ENCODE measurements at regions not wholly inside any gene's neighbourhood (a gene's known extent, or its start where the extent isn't known, plus 50 kb on each side); places are given as distances from the start of the nearest gene placed in this dataset.
"Not testable (repeated sequence)": the region's sequence is repeated elsewhere in the genome, so short reads cannot be mapped to it uniquely, and the experiment has no call there.

GRCh38 chr11:106152013-106152412 lies 74.6 kb downstream of the AASDHPPT start:
- Mint-ChIP-seq H3K36me3 (no peaks in the 10 kb centered on the region), H3K9me3 (no peaks in the 10 kb centered on the region), H3K27ac (no peak overlapping the region), H3K4me3 (no peak overlapping the region), H3K4me1 (no peaks in the 10 kb centered on the region)
- no peak for DNase-seq (ENCODE audit: low spot score in 2 of 2)
- no peak for ATAC-seq

GRCh38 chr11:106152824-106153223 lies 75.4 kb downstream of the AASDHPPT start:
- H3K27ac Mint-ChIP-seq = no peak overlapping the region
- no peak for DNase-seq (ENCODE audit: low spot score in 2 of 2)

GRCh38 chr11:106156290-106156937 lies 79.0 kb downstream of the AASDHPPT start:
- DNase-seq (ENCODE audit: low spot score in 2 of 2) (no peak), ATAC-seq (no peak)
- no peak overlapping the region for H3K27ac Mint-ChIP-seq
- no peaks in the 10 kb centered on the region for H3K9me3 Mint-ChIP-seq
- H3K4me1 Mint-ChIP-seq = no peaks in the 10 kb centered on the region
- no peak overlapping the region for H3K4me3 Mint-ChIP-seq
- H3K36me3 Mint-ChIP-seq = no peaks in the 10 kb centered on the region

More at GRCh38 chr11:106152824-106153223, 75.4 kb downstream of the AASDHPPT start:
- Mint-ChIP-seq H3K4me3 (no peak overlapping the region), H3K4me1 (no peaks in the 10 kb centered on the region), H3K9me3 (no peaks in the 10 kb centered on the region), H3K36me3 (no peaks in the 10 kb centered on the region)
- ATAC-seq = no peak

- H3K4me1 Mint-ChIP-seq = no peaks in the 10 kb centered on the region
- DNase-seq (ENCODE audit: low spot score in 2 of 2) = no peak
- no peak overlapping the region for H3K27ac Mint-ChIP-seq
- no peaks in the 10 kb centered on the region for H3K9me3 Mint-ChIP-seq
- H3K36me3 Mint-ChIP-seq = no peaks in the 10 kb centered on the region
- ATAC-seq = no peak
- H3K4me3 Mint-ChIP-seq = no peak overlapping the region
These were observed 80.9 kb downstream of the AASDHPPT start for GRCh38 chr11:106158406-106158805.

- Mint-ChIP-seq H3K9me3 (no peaks in the 10 kb centered on the region), H3K36me3 (no peaks in the 10 kb centered on the region), H3K27ac (no peak overlapping the region), H3K4me3 (no peak overlapping the region), H3K4me1 (no peaks in the 10 kb centered on the region)
- DNase-seq (ENCODE audit: low spot score in 2 of 2) = no peak
- ATAC-seq = no peak
These were observed 82.4 kb downstream of the AASDHPPT start for GRCh38 chr11:106159836-106160235.

- Mint-ChIP-seq H3K9me3 (no peaks in the 10 kb centered on the region), H3K36me3 (no peaks in the 10 kb centered on the region), H3K27ac (no peak overlapping the region), H3K4me3 (no peak overlapping the region), H3K4me1 (no peaks in the 10 kb centered on the region)
- ATAC-seq = no peak
- DNase-seq (ENCODE audit: low spot score in 2 of 2) = no peak
These were observed 83.0 kb downstream of the AASDHPPT start for GRCh38 chr11:106160494-106160893.

- DNase-seq (ENCODE audit: low spot score in 2 of 2) = no peak
- Mint-ChIP-seq H3K9me3 (peaks cover 6% of the 10 kb centered on the region), H3K36me3 (no peaks in the 10 kb centered on the region), H3K4me3 (no peak overlapping the region), H3K4me1 (no peaks in the 10 kb centered on the region), H3K27ac (no peak overlapping the region)
- ATAC-seq = no peak
These were observed 84.5 kb downstream of the AASDHPPT start for GRCh38 chr11:106161775-106162634.

GRCh38 chr11:106167085-106167484 lies 89.6 kb downstream of the AASDHPPT start:
- Mint-ChIP-seq H3K27ac (no peak overlapping the region), H3K9me3 (peaks cover 16% of the 10 kb centered on the region), H3K4me3 (no peak overlapping the region), H3K4me1 (no peaks in the 10 kb centered on the region), H3K36me3 (no peaks in the 10 kb centered on the region)
- ATAC-seq = no peak
- no peak for DNase-seq (ENCODE audit: low spot score in 2 of 2)

GRCh38 chr11:106172386-106172991 lies 95.0 kb downstream of the AASDHPPT start:
- Mint-ChIP-seq H3K36me3 (no peaks in the 10 kb centered on the region), H3K27ac (no peak overlapping the region), H3K4me1 (no peaks in the 10 kb centered on the region), H3K4me3 (no peak overlapping the region), H3K9me3 (peaks cover 6% of the 10 kb centered on the region)
- ATAC-seq = no peak
- DNase-seq (ENCODE audit: low spot score in 2 of 2) = no peak

GRCh38 chr11:106173291-106173690 lies 95.8 kb downstream of the AASDHPPT start:
- no peak overlapping the region for H3K27ac Mint-ChIP-seq
- DNase-seq (ENCODE audit: low spot score in 2 of 2) (no peak), ATAC-seq (no peak)
- H3K4me1 Mint-ChIP-seq = no peaks in the 10 kb centered on the region
- H3K9me3 Mint-ChIP-seq = peaks cover 5% of the 10 kb centered on the region
- no peak overlapping the region for H3K4me3 Mint-ChIP-seq
- H3K36me3 Mint-ChIP-seq = no peaks in the 10 kb centered on the region

- H3K36me3 Mint-ChIP-seq; H3K27ac Mint-ChIP-seq; H3K4me3 Mint-ChIP-seq; DNase-seq (ENCODE audit: low spot score in 2 of 2); ATAC-seq; H3K4me1 Mint-ChIP-seq; H3K9me3 Mint-ChIP-seq: not testable (repeated sequence)
These were observed 96.5 kb downstream of the AASDHPPT start for GRCh38 chr11:106174003-106174402.

- no peaks in the 10 kb centered on the region for H3K36me3 Mint-ChIP-seq
- DNase-seq (ENCODE audit: low spot score in 2 of 2) = no peak
- H3K4me3 Mint-ChIP-seq = no peak overlapping the region
- H3K27ac Mint-ChIP-seq = no peak overlapping the region
- no peaks in the 10 kb centered on the region for H3K4me1 Mint-ChIP-seq
- ATAC-seq = no peak
- H3K9me3 Mint-ChIP-seq = no peaks in the 10 kb centered on the region
These were observed 99.4 kb downstream of the AASDHPPT start for GRCh38 chr11:106176817-106177216.

- no peaks in the 10 kb centered on the region for H3K9me3 Mint-ChIP-seq
- no peaks in the 10 kb centered on the region for H3K36me3 Mint-ChIP-seq
- ATAC-seq (no peak), DNase-seq (ENCODE audit: low spot score in 2 of 2) (no peak)
- H3K27ac Mint-ChIP-seq = no peak overlapping the region
- H3K4me1 Mint-ChIP-seq = no peaks in the 10 kb centered on the region
- H3K4me3 Mint-ChIP-seq = no peak overlapping the region
These were observed 99.8 kb downstream of the AASDHPPT start for GRCh38 chr11:106177311-106177710.

- H3K4me3 Mint-ChIP-seq = no peak overlapping the region
- no peaks in the 10 kb centered on the region for H3K9me3 Mint-ChIP-seq
- no peak overlapping the region for H3K27ac Mint-ChIP-seq
- H3K4me1 Mint-ChIP-seq = no peaks in the 10 kb centered on the region
- ATAC-seq (no peak), DNase-seq (ENCODE audit: low spot score in 2 of 2) (no peak)
- H3K36me3 Mint-ChIP-seq = no peaks in the 10 kb centered on the region
These were observed 100.9 kb downstream of the AASDHPPT start for GRCh38 chr11:106178361-106178760.

GRCh38 chr11:106179048-106179447 lies 101.6 kb downstream of the AASDHPPT start:
- Mint-ChIP-seq H3K27ac (no peak overlapping the region), H3K9me3 (no peaks in the 10 kb centered on the region), H3K4me1 (no peaks in the 10 kb centered on the region), H3K4me3 (no peak overlapping the region), H3K36me3 (no peaks in the 10 kb centered on the region)
- DNase-seq (ENCODE audit: low spot score in 2 of 2) (no peak), ATAC-seq (no peak)

GRCh38 chr11:106186630-106187029 lies 109.2 kb downstream of the AASDHPPT start:
- DNase-seq (ENCODE audit: low spot score in 2 of 2) = no peak

More at GRCh38 chr11:106186630-106187029, 109.2 kb downstream of the AASDHPPT start:
- no peak for ATAC-seq
- Mint-ChIP-seq H3K36me3 (no peaks in the 10 kb centered on the region), H3K9me3 (no peaks in the 10 kb centered on the region), H3K27ac (no peak overlapping the region), H3K4me1 (no peaks in the 10 kb centered on the region), H3K4me3 (no peak overlapping the region)
